ENCODE measurements at regions not wholly inside any gene's neighbourhood (a gene's known extent, or its start where the extent isn't known, plus 50 kb on each side); places are given as distances from the start of the nearest gene placed in this dataset.
A peak's percentile ranks its signal among the peaks of the same experiment; 100 is the strongest.
"Not testable (repeated sequence)": the region's sequence is repeated elsewhere in the genome, so short reads cannot be mapped to it uniquely, and the experiment has no call there.

GRCh38 chr6:8941577-8941976, 506.2 kb upstream of the SLC35B3 start:
- no peak for DNase-seq

GRCh38 chr6:8940356-8940755, 505.0 kb upstream of the SLC35B3 start:
- DNase-seq: peak in 1 of 2 experiments; percentile 33

GRCh38 chr6:8939615-8940014, 504.3 kb upstream of the SLC35B3 start:
- DNase-seq: peak in 1 of 2 experiments; percentile 49

DNA sequence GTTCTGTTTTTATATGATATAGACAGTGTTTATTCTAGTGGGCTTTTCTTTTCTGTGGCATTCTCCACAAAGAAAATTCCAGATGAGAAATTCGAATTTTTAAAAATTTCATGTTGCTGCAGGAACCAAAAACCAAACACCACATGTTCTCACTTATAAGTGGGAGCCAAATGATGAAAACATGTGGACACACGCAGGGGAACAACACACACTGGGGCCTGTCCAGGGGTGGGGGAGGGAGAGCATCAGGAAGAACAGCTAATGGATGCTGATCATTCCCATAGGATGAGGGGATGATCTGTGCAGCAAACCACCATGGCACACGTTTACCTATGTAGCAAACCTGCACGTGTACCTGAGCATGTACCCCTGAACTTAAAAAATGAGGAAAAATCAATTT, 499.0 kb upstream of the SLC35B3 start:
- DNase-seq: no peak

- no peak for DNase-seq
Observed at GRCh38 chr6:8930009-8930408, 494.7 kb upstream of the SLC35B3 start.

- not testable (repeated sequence) for DNase-seq
Observed at GRCh38 chr6:8920244-8920643, 484.9 kb upstream of the SLC35B3 start.

- DNase-seq: no peak
Observed at GRCh38 chr6:8918196-8918595, 482.9 kb upstream of the SLC35B3 start.

GRCh38 chr6:8914700-8915099, 479.4 kb upstream of the SLC35B3 start:
- DNase-seq: no peak

DNA sequence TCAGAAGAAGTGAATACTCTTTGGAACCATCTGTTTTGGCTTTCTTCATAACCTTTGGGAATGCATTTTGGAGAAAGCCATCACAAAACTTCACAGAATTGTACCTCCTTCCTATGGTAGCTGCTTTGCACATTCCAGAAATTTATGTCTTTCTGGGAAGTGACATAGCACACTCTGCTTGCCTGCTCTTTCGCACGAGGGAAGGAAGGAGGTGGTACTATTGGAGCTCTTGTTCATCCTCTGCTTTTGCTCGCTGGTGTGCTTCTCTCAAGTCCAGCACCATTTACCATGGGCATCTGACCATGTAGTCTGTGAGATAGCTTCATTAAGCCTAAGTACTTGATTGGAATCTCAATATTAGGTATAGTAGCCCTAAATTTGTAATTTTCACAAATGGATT, 473.3 kb upstream of the SLC35B3 start:
- DNase-seq: no peak

DNA sequence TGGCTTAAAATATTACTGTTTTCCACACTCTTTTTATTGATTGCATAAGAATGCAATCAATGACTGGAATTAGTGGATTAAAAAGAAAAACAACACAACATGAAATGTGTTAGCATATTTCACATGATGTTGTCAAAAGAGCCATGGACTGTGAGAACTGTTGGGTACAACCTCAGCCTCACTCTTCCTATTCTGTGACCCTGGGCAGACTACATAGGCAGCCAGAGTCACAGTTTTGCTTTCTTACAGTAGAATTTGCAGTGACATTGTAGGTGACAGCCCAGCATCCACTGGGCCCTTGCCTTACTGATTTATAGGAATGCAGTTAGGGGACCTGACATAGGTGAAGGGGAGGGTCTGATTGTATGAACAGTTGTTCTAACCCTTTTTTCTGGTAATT, 471.4 kb upstream of the SLC35B3 start:
- DNase-seq: no peak

DNA sequence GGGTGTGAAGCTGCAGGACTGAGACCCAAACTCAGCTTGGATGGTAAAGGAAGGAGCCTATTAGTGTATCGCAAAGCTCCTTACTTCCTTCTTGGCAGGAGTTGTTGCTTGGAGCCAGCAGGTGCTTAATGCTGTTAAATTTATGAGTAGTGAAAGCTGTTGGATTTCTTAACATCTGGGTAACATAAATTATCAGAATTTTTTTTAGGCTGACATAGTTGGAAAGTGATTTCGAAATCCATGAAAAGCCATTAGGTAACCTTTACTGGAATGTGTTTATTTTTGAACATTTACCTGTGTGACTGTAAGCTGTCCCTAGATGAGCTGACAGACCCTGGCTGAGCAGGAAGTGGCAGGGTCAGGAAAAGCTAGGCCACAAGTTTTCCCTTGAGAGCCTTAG, 470.4 kb upstream of the SLC35B3 start:
- no peak for DNase-seq

GRCh38 chr6:8904754-8905153, 469.4 kb upstream of the SLC35B3 start:
- DNase-seq: no peak

- DNase-seq: no peak
Observed at GRCh38 chr6:8900056-8900455, 464.7 kb upstream of the SLC35B3 start.

- no peak for DNase-seq
Observed at GRCh38 chr6:8889514-8889913, 454.2 kb upstream of the SLC35B3 start.

GRCh38 chr6:8888468-8888867, 453.1 kb upstream of the SLC35B3 start:
- no peak for DNase-seq

GRCh38 chr6:8881663-8882062, 446.3 kb upstream of the SLC35B3 start:
- no peak for DNase-seq

- DNase-seq: no peak
Observed at GRCh38 chr6:8879334-8879733, 444.0 kb upstream of the SLC35B3 start.

DNA sequence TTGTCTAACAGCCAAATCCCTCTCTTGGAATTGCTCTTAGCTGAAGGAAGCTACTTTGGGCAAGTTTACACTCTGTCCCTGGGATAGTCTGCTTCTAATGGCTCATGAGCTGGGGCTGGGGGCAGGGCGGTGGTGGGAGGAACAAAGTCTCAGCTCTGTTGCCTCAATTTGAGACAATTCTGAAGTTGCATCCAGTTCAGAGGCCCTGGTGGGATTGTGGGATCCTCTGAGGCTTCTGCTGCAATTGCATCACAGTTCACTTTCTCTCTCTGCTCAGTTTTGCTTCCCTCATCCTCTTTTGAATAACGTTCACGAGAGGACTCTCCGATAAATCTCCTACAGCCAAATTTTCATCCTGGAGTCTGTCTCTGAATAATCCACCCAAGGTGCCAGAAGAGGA, 440.6 kb upstream of the SLC35B3 start:
- no peak for DNase-seq

DNA sequence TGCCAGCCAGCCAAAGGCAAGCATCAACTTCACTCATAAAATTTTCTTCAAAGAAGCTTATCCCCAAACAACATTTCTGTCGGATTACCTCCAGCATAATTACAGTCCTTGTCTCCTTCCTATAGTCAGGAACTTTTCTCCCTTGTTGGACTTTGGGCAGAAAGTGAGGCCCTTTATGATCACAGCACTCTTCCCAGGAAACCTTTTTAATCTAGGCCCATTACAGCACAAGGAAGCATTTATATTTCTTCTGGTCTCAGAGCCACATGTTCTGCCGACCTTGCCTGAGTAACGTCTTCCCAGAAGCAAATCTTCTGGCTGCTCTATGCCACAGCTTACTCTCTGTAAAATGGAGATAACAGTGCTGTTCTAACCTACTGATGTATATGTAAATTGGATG, 437.2 kb upstream of the SLC35B3 start:
- no peak for DNase-seq

DNA sequence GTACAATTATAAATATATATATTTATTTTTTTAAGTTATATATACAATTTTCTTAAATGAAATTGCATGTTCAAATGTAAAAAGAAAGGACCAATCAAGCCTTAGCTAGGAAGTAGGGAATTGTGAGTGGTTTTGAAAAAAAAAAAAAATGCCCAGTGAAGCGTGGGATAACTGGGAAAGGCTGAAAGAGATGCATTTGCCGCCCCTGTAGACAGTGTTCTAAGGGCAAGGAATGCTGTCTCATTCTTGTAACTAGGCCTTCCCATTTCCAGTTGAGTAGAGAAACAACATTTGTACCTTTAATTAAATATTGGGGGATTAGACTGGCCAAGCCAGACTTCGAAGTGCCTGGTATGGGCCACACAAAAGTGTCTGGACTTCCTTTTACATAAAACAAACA, 430.1 kb upstream of the SLC35B3 start:
- no peak for DNase-seq

DNA sequence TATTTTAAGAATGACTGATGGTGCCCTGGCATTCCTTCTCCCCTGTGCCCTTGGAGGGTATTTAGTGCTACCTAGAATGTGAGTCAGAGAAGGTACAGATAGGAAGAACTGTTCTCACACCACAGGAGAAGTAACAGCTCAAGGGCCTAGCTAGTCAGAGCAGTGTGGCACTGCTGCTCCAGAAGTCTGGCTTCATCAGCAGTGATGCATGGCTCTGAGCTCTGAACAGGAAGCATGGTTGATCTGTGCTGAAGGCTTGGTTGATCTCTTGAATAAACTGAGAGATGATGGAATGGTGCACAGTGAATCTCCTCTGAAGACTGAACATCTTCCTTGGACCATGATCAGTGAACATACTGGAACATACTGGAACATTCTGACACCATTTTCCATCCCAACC, 425.3 kb upstream of the SLC35B3 start:
- DNase-seq: no peak

DNA sequence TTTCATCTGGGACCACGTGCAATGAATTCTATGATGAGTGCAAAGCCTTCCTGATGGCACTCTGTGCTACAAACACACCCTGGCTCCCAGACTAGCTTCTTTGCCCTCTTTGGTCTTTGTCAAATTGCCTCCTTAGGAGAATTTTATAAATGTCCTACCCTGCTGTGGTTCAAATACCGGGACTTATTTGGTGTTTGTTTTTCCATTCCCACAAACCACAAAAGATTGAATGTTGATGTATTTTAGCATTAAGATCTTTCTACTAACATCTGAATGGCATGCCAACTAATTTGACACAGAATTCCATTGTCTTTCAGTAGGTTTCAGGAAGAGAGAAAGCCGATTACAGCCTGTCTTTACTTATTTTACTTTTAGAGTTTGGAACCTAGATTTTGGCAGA, 424.2 kb upstream of the SLC35B3 start:
- no peak for DNase-seq

- DNase-seq: no peak
Observed at GRCh38 chr6:8858854-8859331, 423.5 kb upstream of the SLC35B3 start.

GRCh38 chr6:8857160-8857559, 421.8 kb upstream of the SLC35B3 start:
- no peak for DNase-seq

DNA sequence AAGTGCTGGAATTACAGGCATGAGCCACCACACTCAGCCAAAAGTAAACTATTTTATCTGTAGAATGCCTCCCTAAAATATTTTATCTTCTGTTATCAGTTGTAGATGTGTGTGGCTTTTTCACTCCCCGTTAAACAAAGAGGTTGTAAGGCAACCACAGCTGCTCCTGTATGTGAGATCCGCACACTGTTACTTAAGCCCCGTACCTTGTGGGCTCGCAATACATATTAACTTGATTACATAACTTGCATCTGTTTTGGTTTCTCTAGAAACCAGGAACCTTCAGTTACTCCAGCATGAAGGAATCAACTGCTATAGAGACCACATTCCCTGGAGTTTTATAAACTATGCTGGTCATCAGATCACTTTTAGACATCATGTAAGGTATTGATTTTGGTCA, 420.1 kb upstream of the SLC35B3 start:
- no peak for DNase-seq

DNA sequence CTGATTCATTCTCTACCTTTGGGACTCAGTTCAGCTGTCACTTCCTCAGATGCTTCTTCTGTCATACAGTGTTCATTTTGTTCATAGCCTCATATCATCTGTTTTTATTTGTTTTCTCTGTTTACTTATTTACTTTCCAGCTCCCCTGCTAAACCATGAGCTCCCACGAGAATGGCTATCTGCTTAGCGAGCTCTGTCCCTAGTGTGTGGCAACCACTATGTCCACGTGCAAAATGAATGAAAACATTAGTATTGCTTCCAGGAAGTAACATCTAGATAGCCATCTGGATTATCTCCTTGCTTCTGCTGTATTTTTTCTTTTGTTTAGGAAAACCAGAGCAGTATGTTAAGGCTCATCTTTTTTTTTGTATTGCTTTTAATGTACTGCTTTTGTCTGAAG, 417.0 kb upstream of the SLC35B3 start:
- DNase-seq: no peak
